ENCODE measurements at regions not wholly inside any gene's neighbourhood (a gene's known extent, or its start where the extent isn't known, plus 50 kb on each side); places are given as distances from the start of the nearest gene placed in this dataset.
"Not testable (repeated sequence)": the region's sequence is repeated elsewhere in the genome, so short reads cannot be mapped to it uniquely, and the experiment has no call there.

DNA sequence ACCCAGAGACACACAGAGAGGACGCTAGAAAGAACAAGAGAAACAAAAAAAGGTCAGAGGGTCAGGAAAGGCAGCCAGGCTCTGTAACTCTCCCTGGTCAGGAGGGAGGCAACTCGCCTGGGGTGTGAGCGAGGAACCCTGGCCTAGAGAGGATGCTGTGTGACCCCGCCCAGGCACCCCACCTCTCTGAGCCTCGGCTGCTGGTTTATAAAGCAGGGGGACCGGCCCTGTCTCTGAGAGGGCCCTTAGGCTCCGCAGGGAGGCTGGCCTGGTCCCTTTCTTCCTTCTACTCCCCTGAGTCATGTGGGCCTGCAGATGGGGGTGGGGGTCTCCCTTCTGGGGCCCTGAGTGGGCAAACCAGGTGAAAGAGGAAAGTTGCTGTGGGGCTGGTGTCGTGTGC is 81.3 kb upstream of the GOLGA6L4 start:
- TF ChIP-seq, protein P1, sequence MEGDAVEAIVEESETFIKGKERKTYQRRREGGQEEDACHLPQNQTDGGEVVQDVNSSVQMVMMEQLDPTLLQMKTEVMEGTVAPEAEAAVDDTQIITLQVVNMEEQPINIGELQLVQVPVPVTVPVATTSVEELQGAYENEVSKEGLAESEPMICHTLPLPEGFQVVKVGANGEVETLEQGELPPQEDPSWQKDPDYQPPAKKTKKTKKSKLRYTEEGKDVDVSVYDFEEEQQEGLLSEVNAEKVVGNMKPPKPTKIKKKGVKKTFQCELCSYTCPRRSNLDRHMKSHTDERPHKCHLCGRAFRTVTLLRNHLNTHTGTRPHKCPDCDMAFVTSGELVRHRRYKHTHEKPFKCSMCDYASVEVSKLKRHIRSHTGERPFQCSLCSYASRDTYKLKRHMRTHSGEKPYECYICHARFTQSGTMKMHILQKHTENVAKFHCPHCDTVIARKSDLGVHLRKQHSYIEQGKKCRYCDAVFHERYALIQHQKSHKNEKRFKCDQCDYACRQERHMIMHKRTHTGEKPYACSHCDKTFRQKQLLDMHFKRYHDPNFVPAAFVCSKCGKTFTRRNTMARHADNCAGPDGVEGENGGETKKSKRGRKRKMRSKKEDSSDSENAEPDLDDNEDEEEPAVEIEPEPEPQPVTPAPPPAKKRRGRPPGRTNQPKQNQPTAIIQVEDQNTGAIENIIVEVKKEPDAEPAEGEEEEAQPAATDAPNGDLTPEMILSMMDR (IDR thresholded peaks at IDR 0.05): not testable (repeated sequence)
- not testable (repeated sequence) for TF ChIP-seq SIN3A (IDR thresholded peaks at IDR 0.05; ENCODE audit: borderline replicate concordance, insufficient read depth, low read depth, low read length)

All from Panc1 (cell line).